ENCODE measurements at regions not wholly inside any gene's neighbourhood (a gene's known extent, or its start where the extent isn't known, plus 50 kb on each side); places are given as distances from the start of the nearest gene placed in this dataset.
"Not testable (repeated sequence)": the region's sequence is repeated elsewhere in the genome, so short reads cannot be mapped to it uniquely, and the experiment has no call there.

DNA sequence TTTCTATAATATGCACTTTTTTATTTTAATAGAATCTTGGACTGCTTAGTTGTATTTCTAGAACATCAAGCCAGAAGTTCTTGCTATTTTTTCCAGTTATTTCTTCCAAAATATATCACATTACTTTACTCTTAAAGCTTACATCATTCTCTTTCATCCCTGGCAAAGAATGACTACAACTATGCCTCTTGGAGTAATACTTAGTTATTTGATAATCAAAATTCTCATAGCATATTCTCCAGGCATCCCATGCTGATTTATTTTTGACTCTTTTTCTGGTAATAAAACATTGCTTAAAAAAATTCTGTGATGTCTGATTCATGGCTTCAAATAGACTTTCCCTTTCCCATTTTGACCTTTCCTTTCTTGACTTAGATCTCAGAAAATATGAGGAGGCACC, 118.7 kb upstream of the TSPAN8 start:
- no peak for TF ChIP-seq CTCF (IDR thresholded peaks at IDR 0.05; ENCODE audit: borderline replicate concordance, extremely low read depth, insufficient read depth)
- FAIRE-seq = no peak

DNA sequence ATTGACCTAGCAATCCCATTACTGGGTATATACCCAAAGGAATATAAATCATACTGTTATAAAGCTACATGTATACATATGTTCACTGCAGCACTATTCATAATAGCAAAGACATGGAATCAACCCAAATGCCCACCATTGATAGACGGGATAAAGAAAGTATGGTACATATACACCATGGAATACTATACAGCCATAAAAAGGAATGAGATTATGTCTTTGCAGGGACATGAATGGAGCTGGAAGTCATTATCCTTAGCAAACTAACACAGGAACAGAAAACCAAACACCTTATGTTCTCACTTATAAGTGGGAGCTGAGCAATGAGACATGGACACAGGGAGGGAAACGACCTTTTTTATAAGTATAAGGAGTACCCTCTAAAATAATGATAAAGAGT, 113.0 kb upstream of the TSPAN8 start:
- intact Hi-C loops (cut with DNase I); H3K9ac ChIP-seq (ENCODE audit: low read length in 3 of 3); DNase-seq; H3K4me1 ChIP-seq (ENCODE audit: control insufficient read depth in 2 of 3, insufficient read depth in 2 of 3, low read depth in 1 of 3, low read length in 3 of 3); FAIRE-seq; H3K27ac ChIP-seq (ENCODE audit: low read depth in 2 of 2, low read length in 2 of 2); H3K4me3 ChIP-seq (ENCODE audit: low read length in 3 of 3); H3K27me3 ChIP-seq (ENCODE audit: control insufficient read depth, insufficient read depth, low read length); H3K9me3 ChIP-seq (ENCODE audit: control insufficient read depth in 2 of 3, insufficient read depth in 1 of 3, low read length in 3 of 3); H3K36me3 ChIP-seq (ENCODE audit: control insufficient read depth in 2 of 3, insufficient read depth in 3 of 3, low read length in 3 of 3): not testable (repeated sequence)

More for the DNA sequence above, 118.7 kb upstream of the TSPAN8 start:
- Histone ChIP-seq H3K9me3 (ENCODE audit: control insufficient read depth in 2 of 3, insufficient read depth in 1 of 3, low read length in 3 of 3) (no peaks in the 10 kb centered on the region), H3K27ac (ENCODE audit: low read depth in 2 of 2, low read length in 2 of 2) (no peak overlapping the region), H3K27me3 (ENCODE audit: control insufficient read depth, insufficient read depth, low read length) (no peaks in the 10 kb centered on the region), H3K9ac (ENCODE audit: low read length in 3 of 3) (no peak overlapping the region), H3K36me3 (ENCODE audit: control insufficient read depth in 2 of 3, insufficient read depth in 3 of 3, low read length in 3 of 3) (no peaks in the 10 kb centered on the region), H3K4me3 (ENCODE audit: low read length in 3 of 3) (no peak overlapping the region), H3K4me1 (ENCODE audit: control insufficient read depth in 2 of 3, insufficient read depth in 2 of 3, low read depth in 1 of 3, low read length in 3 of 3) (no peaks in the 10 kb centered on the region)
- DNase-seq = no peak
- intact Hi-C loops (cut with DNase I) = no loop called here

GRCh38 chr12:71270057-71270456, 112.3 kb upstream of the TSPAN8 start:
- intact Hi-C loops (cut with DNase I) = no loop called here
- FAIRE-seq = no peak
- H3K9me3 ChIP-seq (ENCODE audit: control insufficient read depth in 2 of 3, insufficient read depth in 1 of 3, low read length in 3 of 3) = peaks cover 0 to 2% (median 0%) of the 10 kb centered on the region in 3 donors
- no peak overlapping the region for H3K9ac ChIP-seq (ENCODE audit: low read length in 3 of 3)
- H3K36me3 ChIP-seq (ENCODE audit: control insufficient read depth in 2 of 3, insufficient read depth in 3 of 3, low read length in 3 of 3) = no peaks in the 10 kb centered on the region
- H3K4me3 ChIP-seq (ENCODE audit: low read length in 3 of 3) = no peak overlapping the region
- H3K27me3 ChIP-seq (ENCODE audit: control insufficient read depth, insufficient read depth, low read length) = no peaks in the 10 kb centered on the region
- H3K4me1 ChIP-seq (ENCODE audit: control insufficient read depth in 2 of 3, insufficient read depth in 2 of 3, low read depth in 1 of 3, low read length in 3 of 3) = no peaks in the 10 kb centered on the region
- TF ChIP-seq CTCF (IDR thresholded peaks at IDR 0.05; ENCODE audit: borderline replicate concordance, extremely low read depth, insufficient read depth) = no peak
- no peak overlapping the region for H3K27ac ChIP-seq (ENCODE audit: low read depth in 2 of 2, low read length in 2 of 2)
- DNase-seq = no peak

DNA sequence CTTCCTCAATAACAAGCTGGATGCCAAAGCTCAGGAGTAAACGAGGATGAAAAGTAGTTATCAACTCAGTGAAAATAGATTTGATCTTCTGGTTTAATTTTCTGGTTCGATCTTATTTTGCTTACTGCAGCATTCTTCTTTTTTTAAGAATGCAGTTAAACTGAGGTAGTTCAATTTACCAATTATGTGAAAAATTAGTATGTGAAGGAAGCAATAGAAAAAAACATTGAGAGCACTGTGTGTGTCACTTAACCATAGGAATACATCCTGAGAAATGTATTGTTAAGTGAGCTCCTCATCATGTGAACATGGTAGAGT, 111.4 kb upstream of the TSPAN8 start:
- Histone ChIP-seq H3K9me3 (ENCODE audit: control insufficient read depth in 2 of 3, insufficient read depth in 1 of 3, low read length in 3 of 3) (peaks cover 0 to 2% (median 0%) of the 10 kb centered on the region in 3 donors), H3K27ac (ENCODE audit: low read depth in 2 of 2, low read length in 2 of 2) (no peak overlapping the region), H3K9ac (ENCODE audit: low read length in 3 of 3) (no peak overlapping the region), H3K27me3 (ENCODE audit: control insufficient read depth, insufficient read depth, low read length) (no peaks in the 10 kb centered on the region), H3K36me3 (ENCODE audit: control insufficient read depth in 2 of 3, insufficient read depth in 3 of 3, low read length in 3 of 3) (no peaks in the 10 kb centered on the region), H3K4me1 (ENCODE audit: control insufficient read depth in 2 of 3, insufficient read depth in 2 of 3, low read depth in 1 of 3, low read length in 3 of 3) (no peaks in the 10 kb centered on the region), H3K4me3 (ENCODE audit: low read length in 3 of 3) (no peak overlapping the region)
- no peak for FAIRE-seq
- DNase-seq = no peak
- TF ChIP-seq CTCF (IDR thresholded peaks at IDR 0.05; ENCODE audit: borderline replicate concordance, extremely low read depth, insufficient read depth) = no peak
- intact Hi-C loops (cut with DNase I) = no loop called here

All from kidney (tissue), 13 donors.